ENCODE measurements at regions not wholly inside any gene's neighbourhood (a gene's known extent, or its start where the extent isn't known, plus 50 kb on each side); places are given as distances from the start of the nearest gene placed in this dataset.
"Not testable (repeated sequence)": the region's sequence is repeated elsewhere in the genome, so short reads cannot be mapped to it uniquely, and the experiment has no call there.

DNA sequence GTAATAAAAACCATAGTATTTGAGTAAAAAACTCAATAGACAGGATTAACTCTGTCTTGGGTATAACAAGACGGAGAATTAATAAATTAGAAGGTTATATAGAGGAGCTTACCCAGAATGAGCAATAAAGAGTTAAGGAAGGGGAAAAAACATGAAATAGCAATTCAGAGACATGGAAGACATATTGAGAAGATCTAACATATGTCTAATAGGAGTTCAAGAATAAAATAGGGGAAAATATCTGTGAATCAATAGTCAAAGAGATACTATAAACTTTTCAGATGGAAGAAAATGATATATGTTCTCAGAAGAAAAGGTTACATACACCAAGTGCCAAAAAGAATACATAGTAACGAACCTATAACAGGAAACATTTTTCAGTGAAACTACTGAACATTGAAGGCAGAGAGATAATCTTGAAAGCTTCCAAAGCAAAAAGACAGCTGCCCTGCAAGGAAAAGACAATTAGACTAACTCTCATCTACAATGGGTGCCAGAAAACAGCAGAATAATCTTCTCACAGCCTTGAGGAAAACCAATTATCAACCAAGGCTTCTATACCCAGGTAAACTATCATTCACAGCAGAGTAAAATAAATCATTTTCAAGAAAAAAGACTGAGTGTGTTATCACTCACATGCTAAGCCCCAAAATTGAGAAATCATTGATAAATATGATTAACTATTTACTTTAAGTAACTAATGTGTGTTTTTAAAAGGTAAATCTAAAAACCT is 106.0 kb downstream of the ENC1 start:
- DNase-seq, result no peak

- DNase-seq, result no peak
Measured at GRCh38 chr5:74530326-74531050, 110.0 kb downstream of the ENC1 start.

GRCh38 chr5:74529101-74529500 is 111.4 kb downstream of the ENC1 start:
- no peak for DNase-seq

- no peak for DNase-seq
Measured at GRCh38 chr5:74526111-74526510, 114.4 kb downstream of the ENC1 start.

GRCh38 chr5:74524767-74525166 is 115.8 kb downstream of the ENC1 start:
- DNase-seq, result not testable (repeated sequence)

DNA sequence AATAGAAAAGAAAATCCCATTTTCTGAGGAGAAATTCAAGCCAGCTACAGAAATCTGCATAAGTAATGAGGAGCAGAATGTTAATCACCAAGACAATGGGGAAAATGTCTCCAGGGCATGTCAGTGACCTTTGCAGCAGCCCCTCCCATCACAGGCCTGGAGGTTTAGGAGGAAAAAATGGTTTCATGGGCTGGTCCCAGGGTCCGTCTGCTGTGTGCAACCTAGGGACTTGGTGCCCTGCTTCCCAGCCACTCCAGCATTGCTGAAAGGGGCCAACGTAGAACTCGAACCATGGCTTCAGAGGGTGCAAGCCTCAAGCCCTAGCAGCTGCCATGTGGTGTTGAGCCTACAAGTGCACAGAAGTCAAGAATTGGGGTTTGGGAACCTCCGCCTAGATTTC is 116.8 kb downstream of the ENC1 start:
- not testable (repeated sequence) for DNase-seq

GRCh38 chr5:74522838-74523237 is 117.7 kb downstream of the ENC1 start:
- not testable (repeated sequence) for DNase-seq

GRCh38 chr5:74521401-74521800 is 119.1 kb downstream of the ENC1 start:
- DNase-seq, result no peak

DNA sequence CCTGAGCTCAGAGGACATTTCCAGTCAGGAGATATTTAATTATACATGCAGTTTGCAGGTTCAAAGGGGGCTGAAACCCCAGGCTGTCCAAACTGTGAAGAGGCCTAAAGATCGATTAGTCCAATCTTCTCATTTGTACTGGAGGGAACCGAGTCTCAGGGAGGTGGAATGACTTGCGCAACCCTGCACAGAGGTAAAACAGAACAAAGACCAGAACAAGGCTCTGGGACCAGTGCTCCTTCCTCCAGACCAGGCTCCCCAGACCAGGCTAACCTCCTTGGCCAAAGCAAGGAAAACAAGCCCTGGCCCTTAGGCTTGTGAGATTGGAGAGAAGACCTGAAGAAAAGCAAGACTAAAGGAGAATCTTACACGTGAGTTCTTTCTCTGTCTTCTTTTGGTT is 120.8 kb downstream of the ENC1 start:
- DNase-seq, result no peak

- DNase-seq, result no peak
Measured at GRCh38 chr5:74519161-74519571, 121.4 kb downstream of the ENC1 start.

DNA sequence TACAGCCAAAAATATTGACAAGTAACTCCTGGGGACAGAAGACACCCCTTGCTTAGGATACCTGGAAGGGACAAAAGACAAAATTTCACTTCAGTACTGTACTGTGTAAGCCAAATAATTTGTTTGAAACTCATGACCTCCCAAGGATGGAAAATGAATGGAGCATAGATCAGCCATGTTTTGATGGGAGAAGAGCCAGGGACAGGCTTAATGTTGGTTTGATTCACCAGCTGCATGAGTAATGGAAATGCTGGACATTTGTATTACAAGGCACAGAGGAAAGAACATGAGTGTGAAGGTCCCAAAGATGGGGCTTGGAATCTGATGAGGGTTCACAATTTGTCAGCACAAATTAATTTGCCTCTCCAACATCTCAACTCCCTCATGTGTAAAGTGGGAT is 122.8 kb downstream of the ENC1 start:
- DNase-seq, result no peak

- DNase-seq, result no peak
Measured at GRCh38 chr5:74516211-74516636, 124.3 kb downstream of the ENC1 start.

DNA sequence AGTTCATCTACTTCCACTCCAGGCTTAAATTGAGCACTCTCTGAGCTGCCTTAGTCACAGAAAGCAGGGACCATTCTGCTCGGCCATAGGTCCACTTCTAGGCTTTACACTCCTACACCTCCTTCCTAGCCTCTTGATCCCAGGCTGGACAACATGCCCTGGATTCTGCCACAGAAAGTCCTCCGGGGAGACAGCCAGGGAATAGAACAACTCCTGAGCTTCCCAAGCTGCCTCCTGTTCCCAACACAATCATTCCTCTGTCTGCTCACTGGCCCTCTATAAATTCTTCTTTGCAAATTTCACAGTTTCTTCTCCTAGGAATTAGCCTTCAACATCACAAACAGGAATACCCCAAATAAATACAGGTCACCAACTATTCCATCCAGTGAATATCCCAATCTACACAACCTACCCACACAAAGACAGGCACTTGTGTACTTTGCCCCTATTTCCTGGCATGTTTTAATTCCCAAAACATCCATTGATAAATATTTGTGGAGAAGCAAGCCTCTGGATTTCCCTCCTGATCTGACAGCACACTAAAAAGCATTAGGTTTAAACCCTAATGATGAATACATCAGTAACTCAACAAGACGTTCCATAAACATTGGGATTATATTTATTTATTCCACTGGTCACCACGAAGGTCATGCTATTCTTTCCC is 125.5 kb downstream of the ENC1 start:
- DNase-seq, result no peak

GRCh38 chr5:74511770-74512169 is 128.8 kb downstream of the ENC1 start:
- DNase-seq, result not testable (repeated sequence)

- no peak for DNase-seq
Measured at GRCh38 chr5:74510476-74511075, 130.0 kb downstream of the ENC1 start.

DNA sequence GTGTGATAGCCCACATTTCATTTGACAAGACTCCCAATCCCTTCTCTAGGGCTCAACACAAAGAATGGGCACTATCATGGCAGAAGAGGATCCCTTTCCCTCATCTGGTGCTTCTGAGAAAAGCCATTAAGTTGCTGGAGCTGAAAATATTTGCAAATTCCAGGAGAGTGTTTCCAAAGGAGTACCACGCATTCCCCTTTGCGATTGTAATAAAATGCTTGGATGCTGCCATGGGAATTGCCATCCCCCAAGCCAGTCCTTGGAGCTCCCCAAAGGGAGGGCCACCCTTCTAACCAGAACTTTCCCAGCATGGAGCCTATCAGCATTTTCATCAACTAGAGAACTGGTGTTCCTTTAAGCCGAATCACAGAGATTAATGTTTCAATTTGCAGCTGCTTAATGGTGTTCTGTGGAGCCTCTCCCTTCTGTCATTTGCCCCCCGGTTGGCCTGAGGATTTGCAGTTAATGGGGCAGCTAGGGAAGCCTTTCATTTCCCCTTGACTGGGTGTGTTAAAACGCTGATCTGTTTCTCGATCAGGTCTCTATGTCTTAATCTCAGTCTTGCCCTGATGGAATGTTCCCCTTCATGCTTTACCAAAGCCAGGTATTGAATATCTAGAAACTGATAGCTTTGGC is 133.0 kb downstream of the ENC1 start:
- DNase-seq, result no peak

DNA sequence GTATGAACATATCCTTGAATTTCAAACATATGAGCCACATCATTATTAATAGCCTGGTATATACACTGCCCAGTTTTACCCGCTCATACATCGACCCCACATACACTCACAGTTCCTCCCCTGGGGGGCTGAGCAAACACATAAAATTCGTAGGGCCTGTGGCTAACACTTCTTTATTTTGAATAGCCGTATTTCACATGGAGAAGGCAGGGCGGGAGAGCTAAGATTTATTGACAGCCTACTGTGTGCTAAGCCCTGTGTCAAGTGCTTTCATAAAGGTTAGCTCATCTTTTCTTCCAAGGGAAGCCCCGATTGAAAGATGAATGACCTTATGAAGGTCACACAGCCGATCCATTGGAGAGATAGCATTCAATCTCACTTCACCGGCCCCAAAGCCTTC is 134.4 kb downstream of the ENC1 start:
- DNase-seq, result no peak

- no peak for DNase-seq
Measured at GRCh38 chr5:74504463-74504862, 136.1 kb downstream of the ENC1 start.

GRCh38 chr5:74502479-74502950 is 138.0 kb downstream of the ENC1 start:
- no peak for DNase-seq

DNA sequence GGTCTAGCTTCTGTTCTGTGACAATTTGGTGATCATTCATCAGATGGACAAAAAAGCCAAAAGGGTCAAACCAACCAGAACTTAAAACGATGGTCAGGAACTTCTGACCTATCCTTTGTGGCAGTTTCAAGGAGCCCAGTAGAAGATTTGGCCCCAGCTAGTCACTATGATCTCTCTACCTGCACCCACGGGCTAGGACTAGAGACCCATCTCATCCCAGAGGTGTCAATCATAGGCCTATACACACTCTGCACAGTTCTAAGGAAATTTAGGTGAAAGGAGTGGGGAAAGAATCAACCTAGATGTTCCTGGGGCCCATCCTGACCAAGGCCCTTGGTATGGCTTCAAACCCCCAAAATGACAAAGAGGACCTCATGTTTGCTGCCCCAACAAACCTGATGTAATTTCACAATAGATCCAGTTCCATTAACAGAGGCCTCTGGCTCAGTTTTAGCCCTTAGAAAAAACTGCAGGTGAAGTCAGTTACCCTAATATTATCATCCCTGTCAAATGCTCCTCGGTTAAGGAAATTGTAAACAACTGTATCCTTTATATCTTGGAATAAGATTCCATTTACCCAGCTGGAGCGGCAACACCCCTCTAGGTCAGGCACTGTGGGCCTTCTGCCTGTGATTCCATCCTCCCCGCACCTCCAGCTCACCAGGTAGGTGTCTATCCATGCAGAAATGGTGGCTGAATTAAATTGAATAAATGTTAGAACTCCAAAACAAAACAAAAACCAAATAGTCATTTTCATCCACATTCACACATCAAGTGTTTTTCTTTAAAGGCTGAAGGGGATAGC is 138.7 kb downstream of the ENC1 start:
- no peak for DNase-seq

- no peak for DNase-seq
Measured at GRCh38 chr5:74500110-74500917, 140.2 kb downstream of the ENC1 start.
